DND-41 (cell line): ENCODE measurements at regions not wholly inside any gene's neighbourhood (a gene's known extent, or its start where the extent isn't known, plus 50 kb on each side); places are given as distances from the start of the nearest gene placed in this dataset.

Experiments
- EZH2 ChIP-seq: IDR thresholded peaks from 3 replicates; pipeline ENCODE4 v1.6.1; 2012; ENCODE audit warnings: borderline replicate concordance, low read depth, mild to moderate bottlenecking, moderate library complexity, low read length, inconsistent platforms; ENCODE audit not compliant: severe bottlenecking
- TF ChIP-seq, protein P1 (sequence below): IDR thresholded peaks from 2 replicates; pipeline ENCODE4 v1.5.1; 2012; ENCODE audit warnings: borderline replicate concordance, low read length, moderate library complexity, mild to moderate bottlenecking; ENCODE audit not compliant: poor library complexity, severe bottlenecking; ENCODE audit errors: extremely low read depth

DNA sequence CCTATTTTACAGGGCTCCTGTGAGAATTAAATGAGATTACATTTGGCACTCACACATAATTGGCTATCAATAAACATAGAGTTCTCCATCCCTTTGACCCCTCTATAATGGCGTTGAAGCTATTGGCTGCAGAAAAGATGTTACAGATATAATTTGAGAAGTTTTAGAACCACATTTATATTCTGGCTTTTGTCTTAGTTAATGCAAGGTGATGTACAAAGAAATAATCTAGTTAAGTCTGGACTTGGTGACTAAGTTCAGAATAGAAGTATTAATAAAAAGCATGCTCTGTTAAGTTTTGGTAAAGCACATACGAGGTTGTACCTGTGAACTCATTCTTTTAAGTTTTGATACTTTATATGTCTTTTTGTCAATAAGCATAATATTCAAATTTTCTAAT is 187.1 kb upstream of the HMGA2 start:
- no peak for TF ChIP-seq EZH2
- TF ChIP-seq, protein P1, sequence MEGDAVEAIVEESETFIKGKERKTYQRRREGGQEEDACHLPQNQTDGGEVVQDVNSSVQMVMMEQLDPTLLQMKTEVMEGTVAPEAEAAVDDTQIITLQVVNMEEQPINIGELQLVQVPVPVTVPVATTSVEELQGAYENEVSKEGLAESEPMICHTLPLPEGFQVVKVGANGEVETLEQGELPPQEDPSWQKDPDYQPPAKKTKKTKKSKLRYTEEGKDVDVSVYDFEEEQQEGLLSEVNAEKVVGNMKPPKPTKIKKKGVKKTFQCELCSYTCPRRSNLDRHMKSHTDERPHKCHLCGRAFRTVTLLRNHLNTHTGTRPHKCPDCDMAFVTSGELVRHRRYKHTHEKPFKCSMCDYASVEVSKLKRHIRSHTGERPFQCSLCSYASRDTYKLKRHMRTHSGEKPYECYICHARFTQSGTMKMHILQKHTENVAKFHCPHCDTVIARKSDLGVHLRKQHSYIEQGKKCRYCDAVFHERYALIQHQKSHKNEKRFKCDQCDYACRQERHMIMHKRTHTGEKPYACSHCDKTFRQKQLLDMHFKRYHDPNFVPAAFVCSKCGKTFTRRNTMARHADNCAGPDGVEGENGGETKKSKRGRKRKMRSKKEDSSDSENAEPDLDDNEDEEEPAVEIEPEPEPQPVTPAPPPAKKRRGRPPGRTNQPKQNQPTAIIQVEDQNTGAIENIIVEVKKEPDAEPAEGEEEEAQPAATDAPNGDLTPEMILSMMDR, result no peak
